ENCODE measurements at regions not wholly inside any gene's neighbourhood (a gene's known extent, or its start where the extent isn't known, plus 50 kb on each side); places are given as distances from the start of the nearest gene placed in this dataset.

DNA sequence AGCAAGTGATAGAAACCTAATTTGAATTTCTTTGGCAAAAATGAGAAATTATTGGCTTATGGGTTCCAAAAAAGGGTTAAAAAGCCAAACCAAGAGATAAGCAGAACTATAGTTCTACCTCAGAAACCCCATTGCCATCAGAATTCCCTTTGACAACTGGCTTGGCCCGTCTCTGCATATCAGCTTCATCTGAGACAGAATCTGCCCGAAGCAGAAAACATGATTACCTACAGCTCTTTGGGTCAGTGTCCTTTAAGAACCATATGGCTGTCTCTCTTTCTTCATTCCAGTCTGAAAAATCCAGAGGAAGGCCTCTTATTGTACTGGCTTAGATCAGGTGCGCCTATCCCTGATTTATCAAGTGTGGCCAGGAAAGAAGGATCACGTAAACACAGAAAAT lies 49.8 kb upstream of the AGPS start:
- no peak for DNase-seq (ENCODE audit: low spot score)

All from H4 (cell line).